ENCODE measurements at regions not wholly inside any gene's neighbourhood (a gene's known extent, or its start where the extent isn't known, plus 50 kb on each side); places are given as distances from the start of the nearest gene placed in this dataset.

DNA sequence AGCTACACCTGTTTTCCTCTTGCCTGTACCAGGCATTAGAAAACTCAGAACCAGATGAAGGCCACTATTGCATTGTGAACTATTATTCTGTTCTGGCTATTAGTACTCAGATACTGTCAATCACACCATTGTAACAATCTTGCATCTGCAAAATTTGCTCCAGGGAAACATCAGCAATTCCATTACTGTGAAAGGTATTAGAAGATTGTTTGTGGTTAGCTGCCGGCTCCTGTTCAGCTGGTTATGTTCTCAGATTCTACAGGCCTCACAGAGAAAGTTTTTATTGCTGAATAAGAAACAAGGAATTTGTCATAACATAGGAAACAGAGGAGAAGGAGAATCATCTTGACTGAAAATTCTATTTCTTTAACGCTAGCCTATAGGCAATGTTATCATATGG, 179.9 kb downstream of the PLOD2 start:
- Histone ChIP-seq H3K9me3 (no peaks in the 10 kb centered on the region), H3K4me3 (no peak overlapping the region), H3K27ac (no peak overlapping the region), H3K4me1 (no peaks in the 10 kb centered on the region), H3K36me3 (no peaks in the 10 kb centered on the region), H3K27me3 (ENCODE audit: low read depth) (no peaks in the 10 kb centered on the region)
- ATAC-seq (no peak), DNase-seq (no peak)
- TF ChIP-seq, protein P1, sequence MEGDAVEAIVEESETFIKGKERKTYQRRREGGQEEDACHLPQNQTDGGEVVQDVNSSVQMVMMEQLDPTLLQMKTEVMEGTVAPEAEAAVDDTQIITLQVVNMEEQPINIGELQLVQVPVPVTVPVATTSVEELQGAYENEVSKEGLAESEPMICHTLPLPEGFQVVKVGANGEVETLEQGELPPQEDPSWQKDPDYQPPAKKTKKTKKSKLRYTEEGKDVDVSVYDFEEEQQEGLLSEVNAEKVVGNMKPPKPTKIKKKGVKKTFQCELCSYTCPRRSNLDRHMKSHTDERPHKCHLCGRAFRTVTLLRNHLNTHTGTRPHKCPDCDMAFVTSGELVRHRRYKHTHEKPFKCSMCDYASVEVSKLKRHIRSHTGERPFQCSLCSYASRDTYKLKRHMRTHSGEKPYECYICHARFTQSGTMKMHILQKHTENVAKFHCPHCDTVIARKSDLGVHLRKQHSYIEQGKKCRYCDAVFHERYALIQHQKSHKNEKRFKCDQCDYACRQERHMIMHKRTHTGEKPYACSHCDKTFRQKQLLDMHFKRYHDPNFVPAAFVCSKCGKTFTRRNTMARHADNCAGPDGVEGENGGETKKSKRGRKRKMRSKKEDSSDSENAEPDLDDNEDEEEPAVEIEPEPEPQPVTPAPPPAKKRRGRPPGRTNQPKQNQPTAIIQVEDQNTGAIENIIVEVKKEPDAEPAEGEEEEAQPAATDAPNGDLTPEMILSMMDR (IDR thresholded peaks at IDR 0.05) = no peak
- intact Hi-C loops (cut with DNase I) = no loop called here

DNA sequence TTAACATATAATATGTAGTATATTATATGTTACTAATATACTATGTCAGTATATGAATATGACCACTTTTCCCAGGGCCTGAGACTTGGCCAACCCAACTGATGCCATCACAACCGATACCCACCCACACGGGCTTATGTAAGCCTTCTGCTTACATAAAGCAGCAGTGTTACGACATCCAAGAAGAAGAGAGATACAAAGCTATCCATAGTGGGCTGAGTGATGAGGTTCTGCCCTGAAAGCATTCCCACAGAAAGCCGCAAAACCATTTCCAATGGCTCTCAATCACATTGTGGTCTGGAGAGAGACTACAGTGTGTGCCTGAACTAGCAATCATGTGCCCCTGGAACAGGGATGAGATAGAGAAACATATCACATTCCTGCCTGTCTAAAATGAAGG, 177.9 kb downstream of the PLOD2 start:
- intact Hi-C loops (cut with DNase I) = no loop called here
- TF ChIP-seq, protein P1 (IDR thresholded peaks at IDR 0.05) = no peak
- DNase-seq (no peak), ATAC-seq (no peak)
- Histone ChIP-seq H3K4me3 (no peak overlapping the region), H3K36me3 (no peaks in the 10 kb centered on the region), H3K27ac (no peak overlapping the region), H3K9me3 (no peaks in the 10 kb centered on the region), H3K27me3 (ENCODE audit: low read depth) (no peaks in the 10 kb centered on the region), H3K4me1 (no peaks in the 10 kb centered on the region)

All from lower lobe of right lung (tissue), 2 donors.